Adipocyte (in vitro differentiated cells): ENCODE measurements at regions not wholly inside any gene's neighbourhood (a gene's known extent, or its start where the extent isn't known, plus 50 kb on each side); places are given as distances from the start of the nearest gene placed in this dataset.

Experiments used
- DNase-seq: peaks from one replicate; pipeline ENCODE4 v3.0.0-alpha.2; 2015; ENCODE audit warnings: low read depth
- H3K27me3 ChIP-seq: replicated peaks from 2 replicates; pipeline ENCODE4 v1.7.0; 2013; ENCODE audit warnings: mild to moderate bottlenecking, low read length, moderate library complexity; ENCODE audit not compliant: control insufficient read depth, insufficient read depth
- H3K36me3 ChIP-seq: 2 replicates; pipeline ENCODE4 v1.7.0; 2013; ENCODE audit warnings: low read length, mild to moderate bottlenecking, moderate library complexity; ENCODE audit not compliant: control insufficient read depth, insufficient read depth, severe bottlenecking
- H3K4me1 ChIP-seq: 2 replicates; pipeline ENCODE4 v1.7.0; 2013; ENCODE audit warnings: mild to moderate bottlenecking, low read length, moderate library complexity; ENCODE audit not compliant: control insufficient read depth, insufficient read depth
- H3K4me3 ChIP-seq: 2 replicates; pipeline ENCODE4 v1.7.0; 2013; ENCODE audit warnings: mild to moderate bottlenecking, low read length, moderate library complexity
- H3K9ac ChIP-seq: 2 replicates; pipeline ENCODE4 v1.7.0; 2013; ENCODE audit warnings: mild to moderate bottlenecking, low read length, moderate library complexity
- H3K9me3 ChIP-seq: 2 replicates; pipeline ENCODE4 v1.7.0; 2013; ENCODE audit warnings: mild to moderate bottlenecking, low read length, moderate library complexity; ENCODE audit not compliant: control insufficient read depth

DNA sequence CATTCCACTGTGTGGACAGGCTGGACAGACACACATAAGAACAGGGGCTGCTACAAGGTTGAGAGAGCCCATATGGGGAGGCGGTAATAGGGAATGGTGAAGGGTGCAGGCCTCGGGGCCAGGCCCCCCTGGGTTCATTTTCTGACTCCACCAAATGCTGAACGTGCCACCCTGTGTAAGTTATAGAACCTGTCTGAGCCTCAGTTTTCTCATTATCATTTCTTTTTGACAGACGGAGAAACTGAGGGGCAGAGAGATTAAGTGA is 569.5 kb downstream of the PTPRU start:
- no peaks in the 10 kb centered on the region for H3K9me3 ChIP-seq
- H3K4me3 ChIP-seq: no peak overlapping the region
- H3K4me1 ChIP-seq: no peaks in the 10 kb centered on the region
- H3K27me3 ChIP-seq: peaks cover 57% of the 10 kb centered on the region
- no peak overlapping the region for H3K9ac ChIP-seq
- no peak for DNase-seq
- H3K36me3 ChIP-seq: no peaks in the 10 kb centered on the region

DNA sequence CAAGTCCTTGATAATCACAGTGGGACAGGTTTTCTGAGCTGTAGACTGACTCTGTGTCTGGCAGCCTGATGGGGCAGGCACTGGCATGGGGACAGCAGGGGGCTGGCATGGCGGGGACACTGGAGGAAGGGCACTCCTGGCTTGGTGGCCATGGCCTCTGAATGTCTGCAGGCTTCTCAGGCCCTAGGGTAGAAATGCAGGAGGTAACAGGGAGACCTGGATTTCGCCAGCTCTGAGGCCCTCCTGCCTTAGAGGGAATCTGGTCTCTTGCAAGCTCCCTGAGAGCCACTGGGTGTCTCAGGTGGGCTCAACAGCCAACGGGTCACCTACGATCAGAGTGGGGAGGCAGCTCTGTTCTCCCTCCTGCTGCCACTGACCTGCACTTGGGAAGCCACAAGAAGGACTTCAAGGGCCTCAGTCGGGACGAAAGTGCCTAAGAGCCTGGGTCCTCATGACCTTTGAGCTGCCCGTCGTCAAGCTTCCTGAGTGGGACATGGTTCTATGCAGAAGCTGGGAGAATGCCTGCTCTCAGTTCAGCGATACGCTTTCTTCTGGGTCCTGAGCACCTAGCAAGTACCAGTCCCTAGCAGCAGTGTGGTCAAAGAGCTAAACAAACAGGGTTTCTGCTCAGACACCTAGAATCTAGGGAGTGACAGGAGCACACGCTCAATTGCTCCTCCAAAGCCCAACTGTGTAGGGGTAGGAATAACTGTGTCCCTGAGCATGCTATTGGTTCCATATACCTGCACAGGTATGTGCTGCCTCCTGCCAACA is 569.0 kb downstream of the PTPRU start:
- H3K4me1 ChIP-seq: no peaks in the 10 kb centered on the region
- H3K36me3 ChIP-seq: no peaks in the 10 kb centered on the region
- no peak for DNase-seq
- H3K27me3 ChIP-seq: peaks cover 54% of the 10 kb centered on the region
- H3K9ac ChIP-seq: no peak overlapping the region
- H3K4me3 ChIP-seq: no peak overlapping the region
- no peaks in the 10 kb centered on the region for H3K9me3 ChIP-seq

DNA sequence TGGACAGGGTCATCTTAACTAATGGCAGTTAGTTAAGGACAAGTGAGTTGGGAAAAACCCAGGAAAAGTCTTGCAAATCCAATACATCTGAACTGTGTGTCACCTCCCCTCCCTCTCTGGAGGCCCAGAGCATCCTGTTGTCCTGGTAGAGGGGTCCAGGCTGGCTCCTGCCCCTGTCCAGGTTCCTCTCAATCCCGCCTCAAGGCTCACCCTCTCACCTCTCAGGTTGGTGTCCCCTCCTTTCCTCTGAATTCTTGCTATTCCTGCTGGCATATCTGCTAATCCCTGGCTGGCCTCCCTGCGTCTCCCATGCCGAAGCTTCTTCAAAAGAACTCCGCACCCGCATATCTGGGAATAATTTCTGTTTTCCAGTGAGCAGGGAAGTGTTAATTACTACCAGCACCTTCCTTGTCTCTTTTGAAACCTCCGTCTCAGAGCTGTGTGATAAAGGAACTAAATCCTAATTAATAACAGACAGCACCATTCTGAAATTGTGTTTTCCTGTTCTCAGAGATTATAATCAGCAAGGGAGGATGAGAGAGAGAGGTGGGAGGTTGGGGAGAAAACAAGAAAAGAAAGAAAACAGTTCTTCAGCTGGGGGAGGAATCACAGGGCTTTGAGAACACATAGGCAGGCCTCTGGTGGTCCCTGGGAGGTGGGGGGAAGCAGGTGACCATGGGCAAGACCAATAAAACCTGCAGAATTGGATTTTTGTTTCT is 568.0 kb downstream of the PTPRU start:
- peaks cover 47% of the 10 kb centered on the region for H3K27me3 ChIP-seq
- H3K36me3 ChIP-seq: no peaks in the 10 kb centered on the region
- no peak for DNase-seq
- no peak overlapping the region for H3K9ac ChIP-seq
- no peaks in the 10 kb centered on the region for H3K9me3 ChIP-seq
- H3K4me3 ChIP-seq: no peak overlapping the region
- no peaks in the 10 kb centered on the region for H3K4me1 ChIP-seq

DNA sequence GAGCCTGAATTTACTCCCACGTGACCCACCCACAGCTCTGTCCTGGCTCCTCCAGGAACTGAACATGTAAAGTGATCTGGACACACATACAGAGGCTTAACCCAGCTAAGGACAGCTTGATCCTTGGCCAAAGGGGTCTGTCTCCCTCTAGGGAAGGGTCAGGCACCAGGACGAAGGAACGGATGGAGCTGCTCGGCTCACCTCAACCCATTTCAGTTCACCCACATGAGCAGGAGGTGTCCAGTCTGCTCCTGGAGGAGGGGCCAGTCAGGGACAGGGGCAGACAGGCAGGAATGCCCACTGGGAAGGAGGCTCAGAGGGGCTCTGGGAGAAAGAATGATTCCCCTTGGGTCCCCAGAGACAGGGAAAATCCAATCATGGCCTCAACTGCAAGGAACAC is 567.2 kb downstream of the PTPRU start:
- Histone ChIP-seq H3K9me3 (no peaks in the 10 kb centered on the region), H3K9ac (no peak overlapping the region), H3K4me1 (no peaks in the 10 kb centered on the region), H3K36me3 (no peaks in the 10 kb centered on the region), H3K4me3 (no peak overlapping the region), H3K27me3 (peaks cover 41% of the 10 kb centered on the region)
- DNase-seq: no peak

DNA sequence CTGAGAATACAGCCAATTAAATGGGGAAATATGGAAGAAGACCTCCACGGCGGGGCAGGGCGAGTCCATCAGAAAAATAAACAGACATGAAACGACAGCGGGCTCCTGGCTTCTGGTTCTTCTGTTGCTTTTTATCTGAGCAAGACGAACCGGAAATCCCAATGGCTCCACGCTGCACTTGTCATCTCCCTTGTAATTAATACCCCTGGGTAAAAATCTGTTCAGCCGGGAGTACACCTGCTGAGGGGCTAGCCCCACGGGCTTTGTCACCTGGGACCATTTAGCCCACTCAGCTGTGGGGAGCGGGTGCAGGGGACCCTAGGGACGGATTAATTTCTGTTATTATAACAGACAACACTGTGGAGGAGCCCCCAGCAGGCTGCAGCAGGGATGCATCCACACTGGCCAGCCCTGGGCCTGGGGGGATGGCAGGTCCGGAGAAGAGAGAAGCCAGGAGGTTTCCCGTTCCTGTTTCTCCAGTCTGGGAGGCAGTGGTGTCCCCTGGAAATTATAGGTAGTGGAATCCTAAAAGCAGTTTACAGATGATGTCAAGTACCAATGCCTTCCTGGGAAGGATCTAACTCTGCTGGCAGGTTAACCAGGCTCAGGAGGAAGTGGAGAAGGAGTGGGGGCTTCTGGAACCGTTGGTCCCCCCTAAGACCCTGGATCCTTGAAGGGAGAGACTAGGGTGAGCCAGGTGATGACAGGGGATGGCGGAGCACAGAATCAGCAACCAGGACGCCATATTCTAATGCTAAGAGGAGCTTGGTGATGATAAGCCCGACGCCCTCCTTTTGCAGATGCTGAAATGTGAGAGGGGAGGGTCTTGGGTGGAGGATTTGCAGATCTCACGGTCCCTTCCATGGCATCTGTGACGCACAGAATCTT is 566.1 kb downstream of the PTPRU start:
- no peak for DNase-seq
- H3K4me3 ChIP-seq: no peak overlapping the region
- H3K27me3 ChIP-seq: peaks cover 38% of the 10 kb centered on the region
- no peaks in the 10 kb centered on the region for H3K4me1 ChIP-seq
- H3K36me3 ChIP-seq: no peaks in the 10 kb centered on the region
- no peak overlapping the region for H3K9ac ChIP-seq
- no peaks in the 10 kb centered on the region for H3K9me3 ChIP-seq

DNA sequence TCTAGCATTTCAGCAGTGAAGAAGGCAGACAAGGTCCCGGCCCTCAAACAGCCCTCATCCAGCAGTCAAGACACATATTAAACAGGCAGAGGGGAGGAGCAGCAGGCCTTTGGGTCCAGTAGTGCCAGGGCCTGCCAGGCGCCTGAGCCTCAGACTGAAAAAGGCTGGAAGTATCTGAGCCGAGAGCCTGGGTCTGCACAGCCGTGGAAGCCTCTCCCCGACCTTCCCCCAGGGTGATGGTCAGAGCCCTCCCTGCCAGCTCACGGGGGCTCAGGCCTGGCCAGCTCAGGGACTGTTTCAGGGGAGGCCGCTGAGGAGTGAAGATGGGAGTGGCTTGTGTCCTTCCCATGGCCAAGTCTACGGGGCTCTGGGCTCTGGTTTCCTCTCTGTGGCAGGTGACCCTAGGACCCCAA is 565.2 kb downstream of the PTPRU start:
- Histone ChIP-seq H3K9me3 (no peaks in the 10 kb centered on the region), H3K27me3 (peaks cover 38% of the 10 kb centered on the region), H3K9ac (no peak overlapping the region), H3K4me3 (no peak overlapping the region), H3K4me1 (no peaks in the 10 kb centered on the region), H3K36me3 (no peaks in the 10 kb centered on the region)
- DNase-seq: no peak

DNA sequence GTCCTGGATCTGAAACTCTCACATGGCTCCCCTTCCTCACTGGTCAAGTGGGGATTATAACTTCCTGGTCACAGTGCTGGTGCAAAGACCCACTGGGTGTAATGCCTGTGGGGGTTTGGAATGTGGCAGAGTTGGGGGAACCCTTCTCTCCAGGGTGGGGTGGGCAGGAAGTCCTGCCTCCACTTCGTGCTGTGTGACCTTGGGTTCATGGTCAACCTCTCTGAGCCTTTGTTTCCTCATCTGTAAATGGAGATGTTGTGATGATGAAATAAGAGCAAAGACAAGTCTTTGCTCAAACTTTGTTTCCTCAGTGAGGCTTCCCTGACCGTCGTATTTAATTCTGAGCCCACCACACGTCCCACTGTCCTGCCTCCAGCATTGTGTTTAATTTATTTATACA is 564.7 kb downstream of the PTPRU start:
- DNase-seq: no peak

DNA sequence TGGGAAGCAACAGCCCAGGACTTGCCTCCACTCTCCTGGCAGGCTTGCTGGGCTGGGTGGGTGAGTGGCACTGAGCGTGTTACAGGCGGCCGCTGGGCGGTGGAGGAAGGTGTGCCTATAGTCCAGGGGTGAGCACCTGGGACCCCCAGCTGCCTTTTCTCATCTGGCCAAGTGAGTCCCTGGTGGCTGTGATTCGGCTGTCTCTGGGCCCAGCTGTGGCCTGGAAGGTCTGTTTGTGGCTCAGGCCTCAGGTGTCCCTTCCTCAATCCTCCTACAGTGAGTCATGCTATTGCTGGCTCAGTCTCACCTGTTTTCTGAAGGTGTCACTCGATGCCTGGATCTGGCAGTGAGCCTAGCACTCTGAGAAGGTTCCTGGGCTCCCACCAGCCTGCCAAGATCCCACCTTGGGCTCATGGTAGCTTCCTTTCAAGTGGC is 564.2 kb downstream of the PTPRU start:
- H3K27me3 ChIP-seq: peaks cover 34% of the 10 kb centered on the region
- H3K4me1 ChIP-seq: no peaks in the 10 kb centered on the region
- no peaks in the 10 kb centered on the region for H3K36me3 ChIP-seq
- H3K4me3 ChIP-seq: no peak overlapping the region
- H3K9me3 ChIP-seq: peaks cover 9% of the 10 kb centered on the region
- H3K9ac ChIP-seq: no peak overlapping the region
- no peak for DNase-seq

More for the DNA sequence above, 564.7 kb downstream of the PTPRU start:
- H3K36me3 ChIP-seq: no peaks in the 10 kb centered on the region
- peaks cover 38% of the 10 kb centered on the region for H3K27me3 ChIP-seq
- no peaks in the 10 kb centered on the region for H3K4me1 ChIP-seq
- peaks cover 5% of the 10 kb centered on the region for H3K9me3 ChIP-seq
- H3K9ac ChIP-seq: no peak overlapping the region
- no peak overlapping the region for H3K4me3 ChIP-seq

DNA sequence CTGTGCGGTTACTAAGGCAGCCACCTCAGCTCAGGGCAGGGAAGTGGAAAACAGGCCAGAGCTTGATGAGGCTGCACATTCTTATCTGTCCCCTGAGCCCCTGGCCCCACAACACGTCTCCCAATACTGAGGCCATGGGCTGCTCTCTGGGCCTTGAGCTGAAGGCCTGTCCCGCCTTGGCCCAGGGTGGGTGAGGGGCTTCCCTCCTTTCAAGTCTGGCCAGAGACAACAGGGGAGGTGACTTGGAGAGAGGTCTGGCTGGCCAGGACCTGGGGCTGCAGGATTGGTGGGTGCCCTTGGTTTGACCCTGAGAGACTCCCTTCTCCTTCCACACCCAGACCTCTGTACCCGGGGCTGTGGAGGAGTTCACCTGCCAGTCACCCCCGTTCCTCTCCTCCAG is 563.8 kb downstream of the PTPRU start:
- Histone ChIP-seq H3K9me3 (peaks cover 13% of the 10 kb centered on the region), H3K36me3 (no peaks in the 10 kb centered on the region), H3K4me3 (no peak overlapping the region), H3K4me1 (no peaks in the 10 kb centered on the region), H3K27me3 (peaks cover 31% of the 10 kb centered on the region), H3K9ac (no peak overlapping the region)
- no peak for DNase-seq

DNA sequence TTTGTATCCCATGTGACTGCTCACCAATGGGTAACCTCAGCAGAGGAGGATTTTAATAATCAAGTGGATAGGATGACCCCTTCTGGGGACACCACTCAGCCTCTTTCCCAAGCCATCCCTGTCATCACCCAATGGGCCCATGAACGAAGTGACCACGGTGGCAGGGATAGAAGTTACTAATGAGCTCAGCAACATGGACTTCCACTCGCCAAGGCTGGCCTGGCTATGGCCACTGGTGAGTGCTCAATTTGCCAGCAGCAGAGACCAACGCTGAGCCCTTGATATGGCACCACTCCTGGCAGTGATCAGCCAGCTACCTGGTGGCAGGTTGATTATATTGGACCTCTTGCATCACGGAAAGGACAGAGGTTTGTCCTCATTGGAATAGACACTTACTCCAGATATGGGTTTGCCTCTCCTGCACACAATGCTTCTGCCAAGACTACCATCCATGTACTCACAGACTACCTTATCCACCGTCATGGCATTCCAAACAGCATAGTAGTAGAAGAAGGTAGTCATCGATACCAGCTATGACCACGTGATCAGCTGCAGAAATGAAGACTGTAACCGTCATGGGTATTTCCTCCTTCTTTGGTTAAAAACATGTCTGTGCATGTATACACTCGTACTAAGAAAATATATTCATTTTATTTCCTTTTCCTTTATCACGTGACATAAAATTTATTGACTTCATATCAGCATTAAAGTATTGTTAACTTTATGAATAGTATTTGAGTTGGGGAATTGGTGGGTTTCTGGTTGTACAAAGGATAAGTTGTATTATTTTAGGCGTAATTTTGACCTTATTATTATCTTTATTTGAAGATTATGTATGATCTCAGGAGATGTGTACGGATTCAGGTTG is 562.6 kb downstream of the PTPRU start:
- Histone ChIP-seq H3K9ac (no peak overlapping the region), H3K4me3 (no peak overlapping the region), H3K27me3 (peaks cover 23% of the 10 kb centered on the region), H3K4me1 (no peaks in the 10 kb centered on the region), H3K36me3 (no peaks in the 10 kb centered on the region), H3K9me3 (peaks cover 17% of the 10 kb centered on the region)
- DNase-seq: no peak
